ENCODE measurements at regions not wholly inside any gene's neighbourhood (a gene's known extent, or its start where the extent isn't known, plus 50 kb on each side); places are given as distances from the start of the nearest gene placed in this dataset.

GRCh38 chr7:49692516-49692915 lies 80.9 kb upstream of the VWC2 start:
- no peak for TF ChIP-seq CTCF (IDR thresholded peaks at IDR 0.05)
- no peak for TF ChIP-seq POLR2A (IDR thresholded peaks at IDR 0.05)
- no peak for ATAC-seq
- WGBS, 4 donors = 56 to 73% (median 61%) methylated on average over 2 of the region's 2 CpGs

GRCh38 chr7:49695971-49696370 lies 77.5 kb upstream of the VWC2 start:
- no peak overlapping the region for H3K4me3 ChIP-seq
- H3K27me3 ChIP-seq = no peaks in the 10 kb centered on the region
- no peaks in the 10 kb centered on the region for H3K9me3 ChIP-seq
- no peak for ATAC-seq
- no peaks in the 10 kb centered on the region for H3K4me1 ChIP-seq
- H3K27ac ChIP-seq = no peak overlapping the region
- TF ChIP-seq POLR2A (IDR thresholded peaks at IDR 0.05) = no peak
- TF ChIP-seq CTCF (IDR thresholded peaks at IDR 0.05) = no peak
- intact Hi-C loops (cut with DNase I) = no loop called here
- no peaks in the 10 kb centered on the region for H3K36me3 ChIP-seq
- 86 to 87% (median 87%) methylated on average over 5 of the region's 5 CpGs for WGBS, 4 donors
- DNase-seq = no peak

More at GRCh38 chr7:49692516-49692915, 80.9 kb upstream of the VWC2 start:
- H3K4me3 ChIP-seq = no peak overlapping the region
- H3K4me1 ChIP-seq = no peaks in the 10 kb centered on the region
- intact Hi-C loops (cut with DNase I) = no loop called here
- no peaks in the 10 kb centered on the region for H3K36me3 ChIP-seq
- H3K9me3 ChIP-seq = no peaks in the 10 kb centered on the region
- no peak overlapping the region for H3K27ac ChIP-seq
- DNase-seq = no peak
- H3K27me3 ChIP-seq = no peaks in the 10 kb centered on the region

- H3K27me3 ChIP-seq = no peaks in the 10 kb centered on the region
- TF ChIP-seq POLR2A (IDR thresholded peaks at IDR 0.05) (no peak), CTCF (IDR thresholded peaks at IDR 0.05) (no peak)
- no peak overlapping the region for H3K27ac ChIP-seq
- no peaks in the 10 kb centered on the region for H3K9me3 ChIP-seq
- DNase-seq (peak in 1 of 5 donors; percentile 49), ATAC-seq (no peak)
- 87 to 92% (median 91%) methylated on average over 13 of the region's 13 CpGs for WGBS, 4 donors
- H3K4me3 ChIP-seq = no peak overlapping the region
- intact Hi-C loops (cut with DNase I) = no loop called here
- H3K4me1 ChIP-seq = no peaks in the 10 kb centered on the region
- H3K36me3 ChIP-seq = no peaks in the 10 kb centered on the region
Measured at GRCh38 chr7:49700841-49701240, 72.6 kb upstream of the VWC2 start.

- no peak for TF ChIP-seq POLR2A (IDR thresholded peaks at IDR 0.05)
- TF ChIP-seq CTCF (IDR thresholded peaks at IDR 0.05) = no peak
- WGBS, 4 donors = 72 to 80% (median 76%) methylated on average over 2 of the region's 2 CpGs
- Histone ChIP-seq H3K27me3 (no peaks in the 10 kb centered on the region), H3K9me3 (no peaks in the 10 kb centered on the region), H3K4me3 (no peak overlapping the region), H3K36me3 (no peaks in the 10 kb centered on the region), H3K4me1 (no peaks in the 10 kb centered on the region), H3K27ac (no peak overlapping the region)
- intact Hi-C loops (cut with DNase I) = no loop called here
- ATAC-seq (no peak), DNase-seq (no peak)
Measured at GRCh38 chr7:49702099-49702498, 71.3 kb upstream of the VWC2 start.

All from heart left ventricle (tissue), 16 donors.